HL-60 (cell line): ENCODE measurements at regions not wholly inside any gene's neighbourhood (a gene's known extent, or its start where the extent isn't known, plus 50 kb on each side); places are given as distances from the start of the nearest gene placed in this dataset.

Experiments used
- DNase-seq, 2 experiments: peaks; one replicate each; pipeline ENCODE4 v3.0.0-alpha.2; 2010 to 2020; ENCODE audit warnings: low read depth in 1 of 2, low spot score in 1 of 2
- H3K27ac ChIP-seq: fragments of 250-450 bp; sonication (Bioruptor Pico); replicated peaks from 2 replicates; pipeline ENCODE4 v1.5.1; 2020; ENCODE audit warnings: mild to moderate bottlenecking, moderate library complexity
- H3K27me3 ChIP-seq: fragments of 250-450 bp; sonication (Bioruptor Pico); 2 replicates; pipeline ENCODE4 v1.5.1; 2021; ENCODE audit warnings: mild to moderate bottlenecking, moderate library complexity; ENCODE audit not compliant: insufficient read depth, poor library complexity, severe bottlenecking
- H3K4me3 ChIP-seq: replicated peaks from 2 replicates; pipeline ENCODE4 v1.5.1; 2011; ENCODE audit warnings: mild to moderate bottlenecking, control low read depth, low read length; ENCODE audit not compliant: insufficient read depth
- GABPA ChIP-seq: IDR thresholded peaks from 2 replicates; pipeline ENCODE4 v1.6.1; 2012; ENCODE audit warnings: low read depth
- POLR2AphosphoS5 ChIP-seq: IDR thresholded peaks from 2 replicates; pipeline ENCODE4 v1.6.1; 2012; ENCODE audit warnings: low read depth
- SPI1 ChIP-seq: IDR thresholded peaks from 2 replicates; pipeline ENCODE4 v1.6.1; 2012; ENCODE audit warnings: low read depth, mild to moderate bottlenecking, borderline replicate concordance
- TF ChIP-seq, protein P1 (sequence below): IDR thresholded peaks from 2 replicates; pipeline ENCODE4 v1.6.1; 2012; ENCODE audit warnings: low read depth; ENCODE audit not compliant: insufficient replicate concordance
- TF ChIP-seq, protein P2 (sequence below): IDR thresholded peaks from one replicate; pipeline ENCODE4 v1.5.1; 2011; ENCODE audit warnings: low read length, control low read depth, inconsistent platforms; ENCODE audit not compliant: insufficient read depth

DNA sequence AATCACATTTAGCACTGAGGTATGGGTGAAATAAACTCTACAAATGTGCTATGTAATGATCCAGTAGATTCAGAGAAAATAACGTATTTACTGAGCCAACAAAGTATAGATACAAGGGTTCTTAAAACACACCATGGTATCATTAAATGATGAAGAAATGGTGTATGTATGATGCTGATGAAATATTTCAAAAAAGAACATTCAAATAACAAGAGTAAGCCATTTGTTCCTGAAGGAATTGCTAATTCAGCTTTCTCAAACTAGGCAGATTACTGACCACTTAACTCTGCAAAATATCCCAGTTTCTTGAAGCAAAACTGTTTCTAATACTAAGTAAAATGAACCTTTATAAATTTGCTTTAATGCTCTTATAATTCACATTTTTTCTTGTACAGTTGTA is 97.6 kb upstream of the IFNE start:
- Histone ChIP-seq H3K4me3 (no peak overlapping the region), H3K27ac (no peak overlapping the region), H3K27me3 (no peaks in the 10 kb centered on the region)
- TF ChIP-seq POLR2AphosphoS5 = no peak
- no peak for TF ChIP-seq SPI1
- TF ChIP-seq, protein P1, sequence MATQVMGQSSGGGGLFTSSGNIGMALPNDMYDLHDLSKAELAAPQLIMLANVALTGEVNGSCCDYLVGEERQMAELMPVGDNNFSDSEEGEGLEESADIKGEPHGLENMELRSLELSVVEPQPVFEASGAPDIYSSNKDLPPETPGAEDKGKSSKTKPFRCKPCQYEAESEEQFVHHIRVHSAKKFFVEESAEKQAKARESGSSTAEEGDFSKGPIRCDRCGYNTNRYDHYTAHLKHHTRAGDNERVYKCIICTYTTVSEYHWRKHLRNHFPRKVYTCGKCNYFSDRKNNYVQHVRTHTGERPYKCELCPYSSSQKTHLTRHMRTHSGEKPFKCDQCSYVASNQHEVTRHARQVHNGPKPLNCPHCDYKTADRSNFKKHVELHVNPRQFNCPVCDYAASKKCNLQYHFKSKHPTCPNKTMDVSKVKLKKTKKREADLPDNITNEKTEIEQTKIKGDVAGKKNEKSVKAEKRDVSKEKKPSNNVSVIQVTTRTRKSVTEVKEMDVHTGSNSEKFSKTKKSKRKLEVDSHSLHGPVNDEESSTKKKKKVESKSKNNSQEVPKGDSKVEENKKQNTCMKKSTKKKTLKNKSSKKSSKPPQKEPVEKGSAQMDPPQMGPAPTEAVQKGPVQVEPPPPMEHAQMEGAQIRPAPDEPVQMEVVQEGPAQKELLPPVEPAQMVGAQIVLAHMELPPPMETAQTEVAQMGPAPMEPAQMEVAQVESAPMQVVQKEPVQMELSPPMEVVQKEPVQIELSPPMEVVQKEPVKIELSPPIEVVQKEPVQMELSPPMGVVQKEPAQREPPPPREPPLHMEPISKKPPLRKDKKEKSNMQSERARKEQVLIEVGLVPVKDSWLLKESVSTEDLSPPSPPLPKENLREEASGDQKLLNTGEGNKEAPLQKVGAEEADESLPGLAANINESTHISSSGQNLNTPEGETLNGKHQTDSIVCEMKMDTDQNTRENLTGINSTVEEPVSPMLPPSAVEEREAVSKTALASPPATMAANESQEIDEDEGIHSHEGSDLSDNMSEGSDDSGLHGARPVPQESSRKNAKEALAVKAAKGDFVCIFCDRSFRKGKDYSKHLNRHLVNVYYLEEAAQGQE = no peak
- TF ChIP-seq GABPA = no peak
- TF ChIP-seq, protein P2, sequence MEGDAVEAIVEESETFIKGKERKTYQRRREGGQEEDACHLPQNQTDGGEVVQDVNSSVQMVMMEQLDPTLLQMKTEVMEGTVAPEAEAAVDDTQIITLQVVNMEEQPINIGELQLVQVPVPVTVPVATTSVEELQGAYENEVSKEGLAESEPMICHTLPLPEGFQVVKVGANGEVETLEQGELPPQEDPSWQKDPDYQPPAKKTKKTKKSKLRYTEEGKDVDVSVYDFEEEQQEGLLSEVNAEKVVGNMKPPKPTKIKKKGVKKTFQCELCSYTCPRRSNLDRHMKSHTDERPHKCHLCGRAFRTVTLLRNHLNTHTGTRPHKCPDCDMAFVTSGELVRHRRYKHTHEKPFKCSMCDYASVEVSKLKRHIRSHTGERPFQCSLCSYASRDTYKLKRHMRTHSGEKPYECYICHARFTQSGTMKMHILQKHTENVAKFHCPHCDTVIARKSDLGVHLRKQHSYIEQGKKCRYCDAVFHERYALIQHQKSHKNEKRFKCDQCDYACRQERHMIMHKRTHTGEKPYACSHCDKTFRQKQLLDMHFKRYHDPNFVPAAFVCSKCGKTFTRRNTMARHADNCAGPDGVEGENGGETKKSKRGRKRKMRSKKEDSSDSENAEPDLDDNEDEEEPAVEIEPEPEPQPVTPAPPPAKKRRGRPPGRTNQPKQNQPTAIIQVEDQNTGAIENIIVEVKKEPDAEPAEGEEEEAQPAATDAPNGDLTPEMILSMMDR = no peak
- DNase-seq = no peak

DNA sequence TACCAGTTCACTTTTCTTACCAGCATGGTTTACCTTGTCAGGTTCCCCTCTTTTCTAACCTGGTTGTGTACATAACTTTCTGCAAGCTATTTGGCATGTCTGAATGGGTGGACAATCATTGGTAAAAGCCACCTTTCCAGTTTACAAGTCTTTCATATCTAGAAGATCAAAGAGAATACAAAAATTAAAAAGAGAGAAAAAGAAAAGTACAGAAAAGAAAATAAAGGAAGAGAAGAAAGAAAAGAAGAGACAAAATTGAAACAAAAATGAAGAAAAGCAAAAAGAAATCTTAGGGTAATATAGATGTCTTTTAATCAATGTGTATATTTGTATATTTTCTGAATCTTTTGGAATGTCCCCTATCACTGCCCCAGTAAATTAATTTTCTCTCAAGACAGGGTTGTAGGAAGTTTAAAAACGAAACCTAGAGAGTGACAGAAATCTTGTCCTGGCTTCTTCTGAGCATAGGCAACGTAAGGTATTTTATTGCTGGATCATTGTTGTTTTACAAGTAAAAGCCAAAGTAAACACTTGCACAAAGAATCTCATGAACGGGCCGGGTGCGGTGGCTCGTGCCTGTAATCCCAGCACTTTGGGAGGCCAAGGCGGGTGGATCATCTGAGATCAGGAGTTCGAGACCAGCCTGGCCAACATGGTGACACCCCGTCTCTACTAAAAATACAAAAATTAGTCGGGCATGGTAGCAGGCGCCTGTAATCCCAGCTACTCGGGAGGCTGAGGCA is 98.7 kb upstream of the IFNE start:
- no peak overlapping the region for H3K4me3 ChIP-seq
- H3K27ac ChIP-seq = no peak overlapping the region
- no peak for DNase-seq
- H3K27me3 ChIP-seq = no peaks in the 10 kb centered on the region
- TF ChIP-seq, protein P1 = no peak
- TF ChIP-seq POLR2AphosphoS5 = no peak
- TF ChIP-seq SPI1 = no peak

DNA sequence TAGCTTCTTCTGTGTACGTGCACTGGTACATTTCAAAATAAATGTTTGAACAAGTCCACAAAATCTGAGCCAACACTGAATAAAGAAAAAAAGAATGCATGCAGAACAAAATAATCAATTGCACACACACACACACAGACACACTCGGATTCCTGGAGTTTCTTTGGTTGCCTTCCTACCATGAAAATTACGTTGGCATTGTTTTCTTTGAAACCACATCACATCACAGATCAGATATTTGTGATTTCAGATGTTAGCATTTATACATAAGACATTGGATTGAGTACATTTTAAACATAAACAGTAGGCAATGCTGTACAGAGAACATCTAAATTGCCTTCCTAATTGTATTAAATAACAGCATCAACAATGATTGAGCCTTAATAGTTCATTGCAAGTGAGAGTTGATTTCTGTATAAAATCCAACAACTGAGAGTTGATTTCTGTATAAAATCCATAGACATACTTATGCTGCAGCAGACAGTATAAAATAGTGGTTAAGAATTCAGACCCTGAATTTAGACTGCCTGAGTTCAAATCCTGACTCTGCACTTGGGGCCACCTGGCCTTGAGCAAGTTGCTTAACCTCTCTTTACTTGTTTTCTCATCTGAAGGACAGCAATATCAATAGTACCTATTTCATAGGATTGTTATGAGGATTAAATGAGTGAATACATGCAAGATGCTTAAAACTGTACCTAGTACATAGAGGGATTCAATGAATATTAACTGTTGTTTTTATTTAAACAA is 101.7 kb upstream of the IFNE start:
- Histone ChIP-seq H3K27ac (no peak overlapping the region), H3K4me3 (no peak overlapping the region)
- TF ChIP-seq, protein P1 = no peak
- TF ChIP-seq GABPA = no peak
- TF ChIP-seq, protein P2 = no peak
- TF ChIP-seq POLR2AphosphoS5 = no peak
- TF ChIP-seq SPI1 = no peak

More for the DNA sequence above, 101.7 kb upstream of the IFNE start:
- no peaks in the 10 kb centered on the region for H3K27me3 ChIP-seq
- no peak for DNase-seq
